ENCODE measurements at regions not wholly inside any gene's neighbourhood (a gene's known extent, or its start where the extent isn't known, plus 50 kb on each side); places are given as distances from the start of the nearest gene placed in this dataset.
A peak's percentile ranks its signal among the peaks of the same experiment; 100 is the strongest.

DNA sequence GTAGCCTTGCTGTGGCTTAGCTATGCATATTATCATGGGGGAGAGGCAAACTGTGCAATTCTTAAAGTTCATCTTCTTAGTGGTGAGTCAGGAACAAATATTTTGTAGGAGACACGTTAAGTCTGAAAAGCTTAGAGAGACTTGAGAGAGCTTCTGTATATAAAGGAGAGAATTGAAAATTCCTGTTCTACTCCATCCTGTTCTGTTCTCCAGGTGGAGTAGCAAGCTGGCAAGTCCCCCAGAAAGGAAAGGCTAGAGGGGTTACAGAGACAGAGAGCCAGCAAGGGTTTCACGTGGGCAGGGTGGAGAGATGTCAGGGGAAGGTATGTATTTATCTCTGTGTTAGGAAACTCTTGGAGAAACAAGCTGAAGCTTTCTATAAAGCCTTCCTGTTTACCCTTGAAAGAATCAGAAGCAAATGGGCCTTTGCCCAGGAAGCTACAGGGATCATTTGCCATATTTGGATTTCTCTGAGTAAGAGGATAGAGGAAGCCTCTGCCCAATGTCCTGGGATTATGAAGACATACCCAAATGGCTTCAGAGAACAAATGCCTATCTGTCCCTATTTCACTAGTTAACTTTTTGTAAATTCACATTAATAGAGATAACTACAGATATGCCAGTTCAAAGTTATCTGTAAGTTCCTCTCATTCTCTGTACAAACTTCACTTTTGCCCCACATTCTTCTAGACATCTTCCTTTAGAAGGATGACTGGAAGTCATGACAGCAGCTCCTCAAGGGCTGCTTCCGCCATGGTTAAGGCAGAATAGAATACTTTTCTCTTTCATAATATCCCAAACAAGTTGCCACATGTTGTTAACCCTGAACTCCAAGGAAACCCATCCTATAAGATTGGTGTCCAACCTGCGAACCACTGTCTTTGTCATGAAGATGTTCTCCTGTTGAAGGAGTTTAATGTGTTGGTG lies 126.7 kb upstream of the NEDD9 start:
- no peak for ATAC-seq
- H3K4me3 Mint-ChIP-seq, result peak overlapping the region; percentile 36
- H3K27ac Mint-ChIP-seq, result peak overlapping the region; percentile 58 to 67

DNA sequence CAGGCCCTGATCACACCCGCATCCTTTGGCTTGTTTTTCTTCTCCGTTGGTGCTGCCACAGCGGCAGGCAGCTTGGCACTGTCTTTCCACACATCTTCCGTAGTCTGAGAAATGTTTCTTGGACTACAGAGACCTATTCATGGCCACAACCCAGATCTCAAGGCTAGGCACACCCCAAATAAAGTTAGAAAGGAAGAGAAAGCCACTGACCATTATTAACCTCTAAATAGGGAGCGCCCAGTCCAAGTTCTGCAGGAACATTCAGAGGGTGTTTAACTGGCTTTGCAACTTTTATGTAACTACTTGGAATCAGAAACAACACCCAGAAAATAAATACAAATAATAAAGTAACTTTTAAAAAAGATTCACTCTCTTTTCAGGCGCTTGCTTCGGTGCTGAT lies 124.8 kb upstream of the NEDD9 start:
- no peak for DNase-seq (ENCODE audit: low spot score)
- ATAC-seq, result no peak
- H3K27ac Mint-ChIP-seq, result peak overlapping the region; percentile 20 to 83
- no peaks in the 10 kb centered on the region for H3K27me3 Mint-ChIP-seq
- H3K9me3 Mint-ChIP-seq, result peaks cover 12% of the 10 kb centered on the region
- H3K4me1 Mint-ChIP-seq (ENCODE audit: low read depth in 2 of 2), result peaks cover 66 to 80% of the 10 kb centered on the region in 2 donors
- peak overlapping the region; percentile 39 for H3K4me3 Mint-ChIP-seq
- H3K36me3 Mint-ChIP-seq, result peaks cover 58% of the 10 kb centered on the region

More for the DNA sequence above, 126.7 kb upstream of the NEDD9 start:
- H3K36me3 Mint-ChIP-seq, result peaks cover 54% of the 10 kb centered on the region
- DNase-seq (ENCODE audit: low spot score), result no peak
- H3K27me3 Mint-ChIP-seq, result no peaks in the 10 kb centered on the region
- H3K4me1 Mint-ChIP-seq (ENCODE audit: low read depth in 2 of 2), result peaks cover 64 to 80% of the 10 kb centered on the region in 2 donors
- peaks cover 12% of the 10 kb centered on the region for H3K9me3 Mint-ChIP-seq

DNA sequence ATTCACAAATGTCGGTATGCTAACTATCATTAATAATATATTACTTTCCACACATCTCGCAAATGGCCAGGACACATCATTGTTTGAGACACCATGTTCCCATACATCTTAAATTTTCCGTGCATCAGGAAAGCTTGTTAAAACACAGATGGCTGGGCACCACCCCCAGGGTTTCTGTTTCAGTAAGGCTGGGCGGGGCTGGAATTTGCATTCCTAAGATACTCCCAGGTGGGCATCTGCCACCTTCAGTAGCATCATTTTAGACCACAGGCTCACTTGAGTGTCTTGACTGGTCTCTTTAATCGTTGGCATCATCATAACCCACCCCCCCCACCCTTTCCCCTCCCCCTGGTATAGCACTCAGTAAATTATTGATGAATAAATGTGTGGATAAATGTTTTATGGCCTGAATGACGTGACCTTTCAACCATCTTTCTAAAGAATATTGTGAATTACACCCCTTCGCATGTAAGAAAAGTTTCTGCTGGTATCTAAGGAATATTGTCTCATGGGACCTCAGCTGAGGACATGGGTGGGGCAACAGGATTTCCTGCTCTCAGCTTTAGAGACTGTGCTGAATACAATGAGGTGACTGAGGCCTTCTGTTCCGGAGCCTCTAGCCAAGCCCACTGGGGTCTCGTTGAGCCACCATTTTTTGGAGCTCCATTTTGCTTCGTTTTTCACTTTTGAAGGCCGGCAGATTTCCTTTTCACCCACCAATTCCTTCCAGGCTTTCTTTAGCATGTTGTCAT lies 124.1 kb upstream of the NEDD9 start:
- no peak for DNase-seq (ENCODE audit: low spot score)
- H3K36me3 Mint-ChIP-seq, result peaks cover 60% of the 10 kb centered on the region
- H3K27ac Mint-ChIP-seq, result peak overlapping the region; percentile 83 to 93
- H3K27me3 Mint-ChIP-seq, result no peaks in the 10 kb centered on the region
- no peak overlapping the region for H3K4me3 Mint-ChIP-seq
- peaks cover 12% of the 10 kb centered on the region for H3K9me3 Mint-ChIP-seq
- ATAC-seq, result no peak
- peaks cover 67 to 80% of the 10 kb centered on the region in 2 donors for H3K4me1 Mint-ChIP-seq (ENCODE audit: low read depth in 2 of 2)

DNA sequence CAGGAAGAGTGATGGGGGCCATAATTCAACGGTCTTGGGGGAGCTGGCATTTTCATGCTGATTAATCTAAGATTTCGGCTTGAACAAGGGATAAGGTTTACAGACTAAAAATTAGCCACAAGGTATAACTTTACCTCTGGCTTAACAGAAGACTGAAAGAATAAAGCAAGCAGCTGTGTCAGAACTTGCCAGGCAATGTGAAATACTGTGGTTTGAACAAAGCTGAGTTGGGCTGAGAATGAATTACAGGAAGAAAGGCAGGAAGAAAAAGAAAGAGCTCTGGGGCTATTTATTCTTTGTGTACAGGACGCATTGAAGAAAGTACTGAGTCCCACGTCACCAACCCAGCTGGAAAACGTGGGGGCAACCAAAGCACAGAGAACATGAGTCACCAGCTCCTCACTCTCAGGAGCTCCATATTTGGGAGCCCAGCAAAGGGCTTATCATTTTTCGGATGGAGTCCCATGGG lies 121.5 kb upstream of the NEDD9 start:
- Mint-ChIP-seq H3K36me3 (peaks cover 49% of the 10 kb centered on the region), H3K9me3 (peaks cover 7% of the 10 kb centered on the region), H3K4me1 (ENCODE audit: low read depth in 2 of 2) (peaks cover 71 to 78% of the 10 kb centered on the region in 2 donors), H3K27ac (peak overlapping the region; percentile 93 to 97), H3K4me3 (peak overlapping the region; percentile 71), H3K27me3 (no peaks in the 10 kb centered on the region)
- peak; percentile 70 for DNase-seq (ENCODE audit: low spot score)
- peak; percentile 59 to 67 for ATAC-seq

- DNase-seq (ENCODE audit: low spot score) (peak; percentile 83), ATAC-seq (peak; percentile 93 to 96)
- Mint-ChIP-seq H3K4me3 (peak overlapping the region; percentile 63), H3K27me3 (no peaks in the 10 kb centered on the region), H3K27ac (peak overlapping the region; percentile 93 to 97), H3K36me3 (peaks cover 34% of the 10 kb centered on the region), H3K4me1 (ENCODE audit: low read depth in 2 of 2) (peaks cover 75 to 86% of the 10 kb centered on the region in 2 donors), H3K9me3 (peaks cover 3% of the 10 kb centered on the region)
These were observed 117.8 kb upstream of the NEDD9 start for GRCh38 chr6:11350294-11350693.

DNA sequence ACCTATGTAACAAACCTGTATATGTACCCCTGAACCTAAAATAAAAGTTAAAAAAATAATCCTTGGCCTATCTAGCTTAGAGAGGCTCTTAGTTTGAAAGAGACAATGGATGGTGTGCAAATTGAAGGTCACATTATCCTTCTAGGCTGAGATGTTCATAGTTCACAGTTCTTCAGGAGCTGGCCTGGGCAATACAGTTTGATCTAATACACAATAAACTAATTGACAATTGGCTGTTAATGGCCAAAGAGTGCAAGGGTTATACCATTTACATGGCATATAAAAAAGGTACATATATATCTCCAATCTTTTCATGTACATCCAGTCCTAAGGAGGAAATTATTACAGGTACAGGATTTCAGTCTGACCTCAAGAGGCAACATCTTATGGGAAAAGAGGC lies 117.4 kb upstream of the NEDD9 start:
- H3K27ac Mint-ChIP-seq, result peak overlapping the region; percentile 93 to 97
- no peaks in the 10 kb centered on the region for H3K27me3 Mint-ChIP-seq
- peaks cover 76 to 86% of the 10 kb centered on the region in 2 donors for H3K4me1 Mint-ChIP-seq (ENCODE audit: low read depth in 2 of 2)
- H3K9me3 Mint-ChIP-seq, result peaks cover 3% of the 10 kb centered on the region
- peak overlapping the region; percentile 63 for H3K4me3 Mint-ChIP-seq
- ATAC-seq (no peak), DNase-seq (ENCODE audit: low spot score) (no peak)
- H3K36me3 Mint-ChIP-seq, result peaks cover 30% of the 10 kb centered on the region

DNA sequence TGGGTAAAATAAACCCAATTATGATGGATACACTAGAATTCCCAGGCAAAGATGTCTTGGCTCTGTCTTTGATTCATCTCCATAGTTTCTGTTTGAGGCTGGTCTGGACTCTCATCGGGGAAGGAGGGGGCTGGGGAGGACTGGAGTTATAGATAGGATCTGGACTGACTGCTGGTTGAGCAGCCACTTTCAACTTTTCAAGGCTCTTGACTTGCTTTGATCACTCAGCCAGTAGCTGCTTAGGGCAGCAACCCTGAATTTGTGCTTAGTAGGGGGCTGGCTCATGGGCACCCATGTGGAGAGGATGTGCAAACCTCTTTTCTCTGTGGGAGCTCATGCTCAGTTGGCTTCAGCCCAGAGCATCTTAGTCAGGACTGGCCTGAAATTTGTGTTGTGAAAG lies 114.0 kb upstream of the NEDD9 start:
- Mint-ChIP-seq H3K4me3 (no peak overlapping the region), H3K36me3 (peaks cover 21% of the 10 kb centered on the region), H3K27ac (no peak overlapping the region), H3K27me3 (no peaks in the 10 kb centered on the region), H3K4me1 (ENCODE audit: low read depth in 2 of 2) (peaks cover 73 to 85% of the 10 kb centered on the region in 2 donors), H3K9me3 (peaks cover 3% of the 10 kb centered on the region)
- ATAC-seq (no peak), DNase-seq (ENCODE audit: low spot score) (no peak)

GRCh38 chr6:11345536-11345935 lies 113.1 kb upstream of the NEDD9 start:
- H3K27ac Mint-ChIP-seq, result peak overlapping the region in 1 of 2 donors; percentile 72
- peaks cover 20% of the 10 kb centered on the region for H3K36me3 Mint-ChIP-seq
- peaks cover 74 to 84% of the 10 kb centered on the region in 2 donors for H3K4me1 Mint-ChIP-seq (ENCODE audit: low read depth in 2 of 2)
- H3K27me3 Mint-ChIP-seq, result no peaks in the 10 kb centered on the region
- H3K9me3 Mint-ChIP-seq, result no peaks in the 10 kb centered on the region
- H3K4me3 Mint-ChIP-seq, result no peak overlapping the region
- DNase-seq (ENCODE audit: low spot score) (no peak), ATAC-seq (no peak)

DNA sequence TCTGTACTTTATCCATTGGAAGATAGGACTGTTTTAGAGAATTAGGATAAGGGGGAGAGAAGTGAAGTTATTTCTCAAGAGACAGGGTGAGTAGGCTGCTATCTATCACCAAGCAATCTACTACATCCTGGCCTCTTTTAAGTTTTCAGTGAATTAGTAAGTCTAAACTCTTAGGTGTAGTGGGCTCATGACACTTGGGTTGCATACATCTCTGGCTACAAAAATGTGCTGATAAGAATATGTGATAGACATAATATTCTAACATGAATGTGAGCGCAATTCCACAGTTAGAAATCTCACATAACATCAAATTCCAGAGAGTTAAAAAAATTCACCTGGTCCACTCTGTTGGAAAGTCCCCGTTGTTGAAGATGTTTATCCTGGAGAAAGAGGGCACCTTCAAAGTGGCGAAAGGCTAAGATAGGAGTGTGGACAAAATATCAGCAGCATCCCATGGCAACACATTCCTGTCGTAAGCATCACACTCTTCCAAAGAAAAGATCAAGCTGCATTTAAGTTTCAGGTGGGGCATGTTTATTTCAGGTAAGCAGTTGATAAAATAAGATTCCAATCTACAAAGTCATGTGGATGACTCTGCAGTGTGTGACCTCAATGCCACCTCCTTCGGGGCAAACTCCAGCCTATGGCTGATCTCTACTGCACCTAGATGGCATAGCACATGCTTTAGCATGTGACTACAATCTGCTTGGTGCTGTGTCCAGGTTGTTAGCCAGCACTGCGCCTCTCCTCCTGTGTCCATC lies 111.7 kb upstream of the NEDD9 start:
- peaks cover 3% of the 10 kb centered on the region for H3K9me3 Mint-ChIP-seq
- no peak for DNase-seq (ENCODE audit: low spot score)
- no peak for ATAC-seq
- no peaks in the 10 kb centered on the region for H3K27me3 Mint-ChIP-seq
- peaks cover 25% of the 10 kb centered on the region for H3K36me3 Mint-ChIP-seq
- H3K27ac Mint-ChIP-seq, result peak overlapping the region; percentile 72 to 81
- peak overlapping the region; percentile 9 for H3K4me3 Mint-ChIP-seq
- H3K4me1 Mint-ChIP-seq (ENCODE audit: low read depth in 2 of 2), result peaks cover 69 to 81% of the 10 kb centered on the region in 2 donors

DNA sequence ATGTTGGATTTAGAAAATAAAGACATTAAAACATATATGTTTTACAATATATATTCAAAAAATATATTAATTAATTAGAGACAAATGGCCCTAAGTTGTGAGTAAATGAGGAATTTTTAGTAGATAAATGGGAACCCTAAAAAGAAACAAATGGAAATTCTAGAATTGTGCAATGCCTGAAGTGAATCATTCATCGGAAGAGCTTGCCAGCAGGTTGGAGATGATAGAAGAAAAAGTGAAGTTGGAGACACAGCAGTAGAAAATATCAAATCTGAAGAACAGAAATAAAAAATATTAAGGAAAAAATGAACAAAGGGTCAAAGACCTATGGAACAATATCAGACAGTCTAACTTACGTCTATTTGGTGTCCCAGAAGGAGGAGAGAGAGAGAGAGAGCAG lies 109.4 kb upstream of the NEDD9 start:
- peaks cover 3% of the 10 kb centered on the region for H3K9me3 Mint-ChIP-seq
- H3K4me1 Mint-ChIP-seq (ENCODE audit: low read depth in 2 of 2), result peaks cover 58 to 59% of the 10 kb centered on the region in 2 donors
- no peak for ATAC-seq

GRCh38 chr6:11341303-11341702 lies 108.8 kb upstream of the NEDD9 start:
- ATAC-seq, result no peak
- Mint-ChIP-seq H3K4me1 (ENCODE audit: low read depth in 2 of 2) (peaks cover 58% of the 10 kb centered on the region in 2 donors), H3K36me3 (peaks cover 26% of the 10 kb centered on the region), H3K9me3 (peaks cover 3% of the 10 kb centered on the region), H3K4me3 (no peak overlapping the region), H3K27me3 (no peaks in the 10 kb centered on the region), H3K27ac (peak overlapping the region; percentile 29 to 72)
- DNase-seq (ENCODE audit: low spot score), result no peak

More for the DNA sequence above, 109.4 kb upstream of the NEDD9 start:
- no peaks in the 10 kb centered on the region for H3K27me3 Mint-ChIP-seq
- peaks cover 26% of the 10 kb centered on the region for H3K36me3 Mint-ChIP-seq
- peak overlapping the region; percentile 72 to 81 for H3K27ac Mint-ChIP-seq
- DNase-seq (ENCODE audit: low spot score), result no peak
- H3K4me3 Mint-ChIP-seq, result peak overlapping the region; percentile 61

DNA sequence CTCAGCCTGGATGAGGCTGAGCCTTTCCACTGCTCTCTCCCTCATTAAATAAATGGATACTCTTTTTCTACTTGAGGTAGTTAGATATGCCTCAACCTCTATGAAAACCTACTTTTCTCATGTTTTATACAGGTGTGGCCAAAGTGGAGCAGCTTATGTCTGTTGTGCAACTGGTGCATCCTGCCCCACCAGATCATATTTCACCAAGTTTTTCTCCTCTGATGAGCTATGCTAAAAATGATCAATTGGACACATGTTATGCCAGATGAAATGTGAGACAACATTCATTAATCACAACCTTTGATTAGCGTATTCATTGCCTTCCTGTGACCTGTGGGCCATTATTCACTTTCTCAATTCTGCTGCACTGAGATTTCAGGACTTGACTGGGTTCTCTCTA lies 106.9 kb upstream of the NEDD9 start:
- DNase-seq (ENCODE audit: low spot score) (no peak), ATAC-seq (no peak)
- H3K9me3 Mint-ChIP-seq, result peaks cover 3% of the 10 kb centered on the region
- peak overlapping the region; percentile 11 to 26 for H3K27ac Mint-ChIP-seq
- peaks cover 53 to 54% of the 10 kb centered on the region in 2 donors for H3K4me1 Mint-ChIP-seq (ENCODE audit: low read depth in 2 of 2)
- H3K36me3 Mint-ChIP-seq, result peaks cover 26% of the 10 kb centered on the region
- H3K27me3 Mint-ChIP-seq, result no peaks in the 10 kb centered on the region
- no peak overlapping the region for H3K4me3 Mint-ChIP-seq

DNA sequence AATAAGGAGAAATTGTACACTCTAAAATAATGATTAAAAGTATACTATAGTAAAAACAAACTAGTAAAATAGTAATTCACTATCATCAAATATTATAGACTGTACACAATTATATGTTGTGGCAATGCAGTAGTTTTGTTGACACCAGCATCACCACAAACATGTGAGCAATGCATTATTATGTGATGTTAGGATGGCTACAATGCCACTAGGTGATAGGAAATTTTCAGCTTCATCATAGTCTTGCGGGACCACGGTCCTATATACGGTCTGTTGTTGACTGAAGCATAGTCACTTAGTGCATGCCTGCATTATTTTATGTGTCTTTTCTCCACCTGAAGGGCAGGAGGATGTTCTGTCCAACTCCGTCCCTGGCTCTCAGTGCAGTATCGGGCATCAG lies 104.8 kb upstream of the NEDD9 start:
- Mint-ChIP-seq H3K36me3 (peaks cover 18% of the 10 kb centered on the region), H3K9me3 (peaks cover 5% of the 10 kb centered on the region), H3K27ac (peak overlapping the region in 1 of 2 donors; percentile 68), H3K27me3 (no peaks in the 10 kb centered on the region), H3K4me3 (no peak overlapping the region), H3K4me1 (ENCODE audit: low read depth in 2 of 2) (peaks cover 43 to 51% of the 10 kb centered on the region in 2 donors)
- ATAC-seq (no peak), DNase-seq (ENCODE audit: low spot score) (no peak)
